ENCODE measurements at regions not wholly inside any gene's neighbourhood (a gene's known extent, or its start where the extent isn't known, plus 50 kb on each side); places are given as distances from the start of the nearest gene placed in this dataset.

DNA sequence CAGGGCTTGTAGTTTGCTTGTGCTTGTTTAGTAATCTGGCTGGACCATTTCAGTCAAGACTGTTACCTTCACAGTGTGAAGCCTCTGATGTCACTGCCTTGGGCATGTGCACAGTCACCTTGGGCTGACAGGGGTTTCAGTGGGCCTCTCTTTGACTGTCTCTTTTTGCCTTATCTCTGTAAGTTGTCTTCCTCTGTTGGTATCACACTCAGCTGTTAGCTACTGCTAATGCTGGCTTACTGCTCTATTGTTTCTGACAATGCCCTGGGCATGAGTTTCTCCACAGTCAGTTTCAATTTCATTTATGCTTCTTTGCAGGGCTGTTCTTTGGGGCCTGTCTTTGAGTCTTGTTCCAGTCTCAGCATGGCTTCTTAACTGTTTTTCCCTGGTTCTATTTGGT lies 201.9 kb upstream of the SHH start:
- H3K27me3 ChIP-seq (ENCODE audit: insufficient read depth, low read depth, low read length): no peaks in the 10 kb centered on the region
- H3K4me2 ChIP-seq (ENCODE audit: low read length): no peak overlapping the region
- TF ChIP-seq TAF1 (IDR thresholded peaks at IDR 0.05; ENCODE audit: low read depth): no peak
- TF ChIP-seq POLR2AphosphoS5 (IDR thresholded peaks at IDR 0.05): no peak
- TF ChIP-seq EZH2 (IDR thresholded peaks at IDR 0.05; ENCODE audit: borderline replicate concordance, insufficient read depth, low read length, poor library complexity, severe bottlenecking): no peak
- TF ChIP-seq CTCF (IDR thresholded peaks at IDR 0.05; ENCODE audit: poor library complexity, severe bottlenecking): no peak
- TF ChIP-seq, protein P1, sequence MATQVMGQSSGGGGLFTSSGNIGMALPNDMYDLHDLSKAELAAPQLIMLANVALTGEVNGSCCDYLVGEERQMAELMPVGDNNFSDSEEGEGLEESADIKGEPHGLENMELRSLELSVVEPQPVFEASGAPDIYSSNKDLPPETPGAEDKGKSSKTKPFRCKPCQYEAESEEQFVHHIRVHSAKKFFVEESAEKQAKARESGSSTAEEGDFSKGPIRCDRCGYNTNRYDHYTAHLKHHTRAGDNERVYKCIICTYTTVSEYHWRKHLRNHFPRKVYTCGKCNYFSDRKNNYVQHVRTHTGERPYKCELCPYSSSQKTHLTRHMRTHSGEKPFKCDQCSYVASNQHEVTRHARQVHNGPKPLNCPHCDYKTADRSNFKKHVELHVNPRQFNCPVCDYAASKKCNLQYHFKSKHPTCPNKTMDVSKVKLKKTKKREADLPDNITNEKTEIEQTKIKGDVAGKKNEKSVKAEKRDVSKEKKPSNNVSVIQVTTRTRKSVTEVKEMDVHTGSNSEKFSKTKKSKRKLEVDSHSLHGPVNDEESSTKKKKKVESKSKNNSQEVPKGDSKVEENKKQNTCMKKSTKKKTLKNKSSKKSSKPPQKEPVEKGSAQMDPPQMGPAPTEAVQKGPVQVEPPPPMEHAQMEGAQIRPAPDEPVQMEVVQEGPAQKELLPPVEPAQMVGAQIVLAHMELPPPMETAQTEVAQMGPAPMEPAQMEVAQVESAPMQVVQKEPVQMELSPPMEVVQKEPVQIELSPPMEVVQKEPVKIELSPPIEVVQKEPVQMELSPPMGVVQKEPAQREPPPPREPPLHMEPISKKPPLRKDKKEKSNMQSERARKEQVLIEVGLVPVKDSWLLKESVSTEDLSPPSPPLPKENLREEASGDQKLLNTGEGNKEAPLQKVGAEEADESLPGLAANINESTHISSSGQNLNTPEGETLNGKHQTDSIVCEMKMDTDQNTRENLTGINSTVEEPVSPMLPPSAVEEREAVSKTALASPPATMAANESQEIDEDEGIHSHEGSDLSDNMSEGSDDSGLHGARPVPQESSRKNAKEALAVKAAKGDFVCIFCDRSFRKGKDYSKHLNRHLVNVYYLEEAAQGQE (IDR thresholded peaks at IDR 0.05; ENCODE audit: borderline replicate concordance): no peak
- TF ChIP-seq MXI1 (conservative IDR thresholded peaks at IDR 0.05; ENCODE audit: poor library complexity, severe bottlenecking): no peak
- TF ChIP-seq SMC3 (conservative IDR thresholded peaks at IDR 0.05; ENCODE audit: poor library complexity): no peak
- no peak for TF ChIP-seq RAD21 (conservative IDR thresholded peaks at IDR 0.05)
- H4K20me1 ChIP-seq (ENCODE audit: insufficient read depth): no peaks in the 10 kb centered on the region
- H3K36me3 ChIP-seq (ENCODE audit: insufficient read depth, low read length): no peaks in the 10 kb centered on the region
- no peaks in the 10 kb centered on the region for H3K79me2 ChIP-seq (replicated peaks; ENCODE audit: insufficient read depth, low read length)
- H3K4me3 ChIP-seq (ENCODE audit: low read length): no peak overlapping the region
- H3K27ac ChIP-seq (ENCODE audit: low read length): no peak overlapping the region
- no peak overlapping the region for H3K9ac ChIP-seq (ENCODE audit: low read length)
- no peaks in the 10 kb centered on the region for H3K9me2 ChIP-seq (ENCODE audit: insufficient read depth, low read length)
- H3F3A ChIP-seq (ENCODE audit: insufficient read depth, low read length, poor library complexity, severe bottlenecking): no peaks in the 10 kb centered on the region
- no peak overlapping the region for H2AFZ ChIP-seq (ENCODE audit: low read depth, low read length)
- no peaks in the 10 kb centered on the region for H3K9me3 ChIP-seq (ENCODE audit: low read length)

DNA sequence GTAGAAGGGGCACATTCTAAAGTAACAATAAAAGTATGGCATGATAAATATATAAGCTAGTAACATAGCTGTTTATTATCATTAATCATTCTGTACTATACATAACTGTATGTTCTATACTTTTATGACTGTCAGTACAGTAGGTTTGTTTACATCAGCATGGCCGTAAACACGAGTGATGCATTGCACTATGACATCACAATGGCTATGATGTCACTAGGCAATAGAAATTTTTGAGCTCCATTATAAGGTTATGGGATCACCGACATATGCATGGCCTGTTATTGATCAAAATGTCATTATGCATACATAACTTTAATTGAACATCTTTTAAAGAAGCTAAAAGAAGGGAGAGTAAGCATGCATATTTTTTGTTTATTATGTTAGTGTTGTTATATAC lies 200.1 kb upstream of the SHH start:
- Histone ChIP-seq H3K9me3 (ENCODE audit: low read length) (peaks cover 3% of the 10 kb centered on the region), H3F3A (ENCODE audit: insufficient read depth, low read length, poor library complexity, severe bottlenecking) (no peaks in the 10 kb centered on the region), H3K36me3 (ENCODE audit: insufficient read depth, low read length) (no peaks in the 10 kb centered on the region), H3K4me2 (ENCODE audit: low read length) (no peak overlapping the region), H4K20me1 (ENCODE audit: insufficient read depth) (no peaks in the 10 kb centered on the region), H3K4me3 (ENCODE audit: low read length) (no peak overlapping the region), H3K27ac (ENCODE audit: low read length) (no peak overlapping the region), H3K9ac (ENCODE audit: low read length) (no peak overlapping the region), H3K9me2 (ENCODE audit: insufficient read depth, low read length) (no peaks in the 10 kb centered on the region), H2AFZ (ENCODE audit: low read depth, low read length) (no peak overlapping the region), H3K79me2 (replicated peaks; ENCODE audit: insufficient read depth, low read length) (no peaks in the 10 kb centered on the region), H3K27me3 (ENCODE audit: insufficient read depth, low read depth, low read length) (no peaks in the 10 kb centered on the region)
- TF ChIP-seq TAF1 (IDR thresholded peaks at IDR 0.05; ENCODE audit: low read depth) (no peak), EP300 (conservative IDR thresholded peaks at IDR 0.05; ENCODE audit: poor library complexity, severe bottlenecking) (no peak), RAD21 (conservative IDR thresholded peaks at IDR 0.05) (no peak), EZH2 (IDR thresholded peaks at IDR 0.05; ENCODE audit: borderline replicate concordance, insufficient read depth, low read length, poor library complexity, severe bottlenecking) (no peak), POLR2AphosphoS5 (IDR thresholded peaks at IDR 0.05) (no peak), SMC3 (conservative IDR thresholded peaks at IDR 0.05; ENCODE audit: poor library complexity) (no peak), CTCF (IDR thresholded peaks at IDR 0.05; ENCODE audit: poor library complexity, severe bottlenecking) (no peak), MXI1 (conservative IDR thresholded peaks at IDR 0.05; ENCODE audit: poor library complexity, severe bottlenecking) (no peak)
- TF ChIP-seq, protein P1 (IDR thresholded peaks at IDR 0.05; ENCODE audit: borderline replicate concordance): no peak

Data from neural cell (in vitro differentiated cells).